ENCODE measurements at regions not wholly inside any gene's neighbourhood (a gene's known extent, or its start where the extent isn't known, plus 50 kb on each side); places are given as distances from the start of the nearest gene placed in this dataset.

GRCh38 chr5:66442951-66443445 is 153.2 kb upstream of the MAST4 start:
- TF ChIP-seq, protein P1, sequence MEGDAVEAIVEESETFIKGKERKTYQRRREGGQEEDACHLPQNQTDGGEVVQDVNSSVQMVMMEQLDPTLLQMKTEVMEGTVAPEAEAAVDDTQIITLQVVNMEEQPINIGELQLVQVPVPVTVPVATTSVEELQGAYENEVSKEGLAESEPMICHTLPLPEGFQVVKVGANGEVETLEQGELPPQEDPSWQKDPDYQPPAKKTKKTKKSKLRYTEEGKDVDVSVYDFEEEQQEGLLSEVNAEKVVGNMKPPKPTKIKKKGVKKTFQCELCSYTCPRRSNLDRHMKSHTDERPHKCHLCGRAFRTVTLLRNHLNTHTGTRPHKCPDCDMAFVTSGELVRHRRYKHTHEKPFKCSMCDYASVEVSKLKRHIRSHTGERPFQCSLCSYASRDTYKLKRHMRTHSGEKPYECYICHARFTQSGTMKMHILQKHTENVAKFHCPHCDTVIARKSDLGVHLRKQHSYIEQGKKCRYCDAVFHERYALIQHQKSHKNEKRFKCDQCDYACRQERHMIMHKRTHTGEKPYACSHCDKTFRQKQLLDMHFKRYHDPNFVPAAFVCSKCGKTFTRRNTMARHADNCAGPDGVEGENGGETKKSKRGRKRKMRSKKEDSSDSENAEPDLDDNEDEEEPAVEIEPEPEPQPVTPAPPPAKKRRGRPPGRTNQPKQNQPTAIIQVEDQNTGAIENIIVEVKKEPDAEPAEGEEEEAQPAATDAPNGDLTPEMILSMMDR (conservative IDR thresholded peaks at IDR 0.05): no peak
- TF ChIP-seq EZH2 (IDR thresholded peaks at IDR 0.05; ENCODE audit: low read depth): no peak

Data from PC-9 (cell line).